Neuronal stem cell (in vitro differentiated cells): ENCODE measurements at regions not wholly inside any gene's neighbourhood (a gene's known extent, or its start where the extent isn't known, plus 50 kb on each side); places are given as distances from the start of the nearest gene placed in this dataset.

Experiments used
- DNase-seq: peaks from one replicate; pipeline ENCODE4 v3.0.0-alpha.2; 2013; ENCODE audit warnings: low spot score
- H2AFZ ChIP-seq: one replicate; pipeline ENCODE4 v1.6.1; 2013; ENCODE audit warnings: mild to moderate bottlenecking, low read length, inconsistent platforms
- H2AK5ac ChIP-seq: 2 replicates; pipeline ENCODE4 v1.6.1; 2013; ENCODE audit warnings: low read depth, mild to moderate bottlenecking, inconsistent platforms, low read length, moderate library complexity, mixed read lengths
- H2BK120ac ChIP-seq: 2 replicates; pipeline ENCODE4 v1.6.1; 2013; ENCODE audit warnings: low read depth, mild to moderate bottlenecking, inconsistent platforms, low read length, moderate library complexity, mixed read lengths
- H2BK12ac ChIP-seq: one replicate; pipeline ENCODE4 v1.6.1; 2013; ENCODE audit warnings: low read length, inconsistent platforms
- H2BK15ac ChIP-seq: 2 replicates; pipeline ENCODE4 v1.6.1; 2013; ENCODE audit warnings: mild to moderate bottlenecking, low read length, inconsistent platforms, mixed read lengths
- H2BK5ac ChIP-seq: one replicate; pipeline ENCODE4 v1.6.1; 2013; ENCODE audit warnings: inconsistent platforms, mild to moderate bottlenecking, low read length, moderate library complexity
- H3K14ac ChIP-seq: one replicate; pipeline ENCODE4 v1.6.1; 2013; ENCODE audit warnings: low read length, inconsistent platforms
- H3K18ac ChIP-seq: 2 replicates; pipeline ENCODE4 v1.6.1; 2013; ENCODE audit warnings: low read length, inconsistent platforms
- H3K23ac ChIP-seq: 2 replicates; pipeline ENCODE4 v1.6.1; 2013; ENCODE audit warnings: low read depth, mild to moderate bottlenecking, mixed read lengths, low read length, inconsistent platforms; ENCODE audit not compliant: poor library complexity
- H3K27ac ChIP-seq: replicated peaks from 3 replicates; pipeline ENCODE4 v1.5.1; 2013; ENCODE audit warnings: low read length, inconsistent platforms
- H3K27me3 ChIP-seq, 3 experiments: 2 replicates each; pipeline ENCODE4 v1.6.1; 2013; ENCODE audit warnings: low read length in 3 of 3, mild to moderate bottlenecking in 2 of 3, inconsistent platforms in 1 of 3, low read depth in 1 of 3, mixed read lengths in 1 of 3, moderate library complexity in 1 of 3; ENCODE audit not compliant: control insufficient read depth in 3 of 3, insufficient read depth in 3 of 3
- H3K36me3 ChIP-seq, 2 donors: replicated peaks in 1 of 2; 2 replicates each; pipeline ENCODE4 v1.6.1; 2013; ENCODE audit warnings: low read length in 2 of 2; ENCODE audit not compliant: control insufficient read depth in 2 of 2, insufficient read depth in 2 of 2
- H3K4ac ChIP-seq: 2 replicates; pipeline ENCODE4 v1.6.1; 2013; ENCODE audit warnings: inconsistent platforms, mild to moderate bottlenecking, low read length, moderate library complexity
- H3K4me1 ChIP-seq, 2 donors: 1 replicate in 1 of 2; 2 replicates in 1 of 2; pipeline ENCODE4 v1.6.1; 2013; ENCODE audit warnings: low read length in 2 of 2, low read depth in 1 of 2; ENCODE audit not compliant: control insufficient read depth in 2 of 2, insufficient read depth in 1 of 2
- H3K4me2 ChIP-seq: one replicate; pipeline ENCODE4 v1.6.1; 2013; ENCODE audit warnings: mild to moderate bottlenecking, low read length, inconsistent platforms; ENCODE audit not compliant: insufficient read depth, poor library complexity, severe bottlenecking
- H3K4me3 ChIP-seq, 2 donors: 2 replicates each; pipeline ENCODE4 v1.5.1; 2013; ENCODE audit warnings: low read length in 2 of 2, mild to moderate bottlenecking in 2 of 2, inconsistent platforms in 1 of 2, moderate library complexity in 1 of 2
- H3K79me1 ChIP-seq: one replicate; pipeline ENCODE4 v1.6.1; 2013; ENCODE audit warnings: low read depth, mild to moderate bottlenecking, inconsistent platforms, low read length, moderate library complexity
- H3K9ac ChIP-seq: one replicate; pipeline ENCODE4 v1.6.1; 2013; ENCODE audit warnings: mild to moderate bottlenecking, low read depth, low read length, inconsistent platforms; ENCODE audit not compliant: poor library complexity
- H3K9me3 ChIP-seq, 2 donors: replicated peaks in 1 of 2; 2 replicates each; pipeline versions ENCODE3 to v1.6.1; 2013; ENCODE audit warnings: low read length in 2 of 2, mild to moderate bottlenecking in 2 of 2, inconsistent platforms in 1 of 2, low read depth in 1 of 2, mixed read lengths in 1 of 2, moderate library complexity in 1 of 2; ENCODE audit not compliant: control insufficient read depth in 2 of 2, insufficient read depth in 1 of 2
- H4K8ac ChIP-seq: one replicate; pipeline ENCODE4 v1.6.1; 2013; ENCODE audit warnings: low read depth, mild to moderate bottlenecking, inconsistent platforms, low read length, moderate library complexity
- H4K91ac ChIP-seq: one replicate; pipeline ENCODE4 v1.6.1; 2013; ENCODE audit warnings: low read length, low read depth, mild to moderate bottlenecking, inconsistent platforms; ENCODE audit not compliant: poor library complexity
- WGBS, 2 donors: extraction: QIAGEN DNeasy Blood & Tissue Kit; methylation state at CpG; one replicate each; pipeline ENCODE4 v1.1.7; 2013; ENCODE audit warnings: missing lambda C conversion rate in 2 of 2, mixed read lengths in 1 of 2; ENCODE audit not compliant: insufficient read length in 2 of 2, insufficient replicate concordance in 1 of 2; ENCODE audit errors: extremely low coverage in 2 of 2; 5-methylcytosine and 5-hydroxymethylcytosine counted together

DNA sequence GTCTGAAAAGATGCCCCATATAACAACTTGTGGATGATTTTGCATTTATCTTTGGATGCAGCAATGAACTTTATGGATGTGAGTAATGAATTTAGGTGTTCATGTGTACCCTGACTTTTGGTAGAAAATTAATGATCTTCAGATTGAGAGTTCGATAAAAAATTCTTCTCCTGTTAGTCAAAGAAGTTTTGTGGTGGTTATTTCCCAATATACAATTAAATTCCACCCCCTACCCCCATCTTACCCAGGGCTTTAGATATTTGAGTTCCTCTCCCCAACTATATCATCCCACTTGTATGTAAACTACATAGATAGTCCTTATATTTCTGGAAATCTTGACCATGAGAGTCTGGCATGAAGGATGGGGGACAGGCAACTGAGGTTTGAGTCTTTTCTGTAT is 126.1 kb upstream of the ALDH1A3 start:
- no peaks in the 10 kb centered on the region for H3K4me1 ChIP-seq
- no peak overlapping the region for H3K27ac ChIP-seq
- WGBS, 2 donors = no CpG with 5 or more reads among the region's 1 CpG
- no peaks in the 10 kb centered on the region for H3K36me3 ChIP-seq
- H3K27me3 ChIP-seq = no peaks in the 10 kb centered on the region
- no peak overlapping the region for H3K9ac ChIP-seq
- no peak overlapping the region for H4K91ac ChIP-seq
- no peak overlapping the region for H3K23ac ChIP-seq
- no peak overlapping the region for H3K18ac ChIP-seq
- H2BK120ac ChIP-seq = no peak overlapping the region
- H3K4ac ChIP-seq = no peak overlapping the region
- H3K79me1 ChIP-seq = no peaks in the 10 kb centered on the region
- no peak overlapping the region for H4K8ac ChIP-seq
- no peak overlapping the region for H2BK15ac ChIP-seq
- H3K14ac ChIP-seq = no peak overlapping the region
- no peaks in the 10 kb centered on the region for H3K9me3 ChIP-seq
- DNase-seq = no peak
- no peak overlapping the region for H2AFZ ChIP-seq
- H2BK12ac ChIP-seq = no peak overlapping the region
- H2AK5ac ChIP-seq = no peak overlapping the region
- H3K4me2 ChIP-seq = no peak overlapping the region
- no peak overlapping the region for H2BK5ac ChIP-seq
- no peak overlapping the region for H3K4me3 ChIP-seq

DNA sequence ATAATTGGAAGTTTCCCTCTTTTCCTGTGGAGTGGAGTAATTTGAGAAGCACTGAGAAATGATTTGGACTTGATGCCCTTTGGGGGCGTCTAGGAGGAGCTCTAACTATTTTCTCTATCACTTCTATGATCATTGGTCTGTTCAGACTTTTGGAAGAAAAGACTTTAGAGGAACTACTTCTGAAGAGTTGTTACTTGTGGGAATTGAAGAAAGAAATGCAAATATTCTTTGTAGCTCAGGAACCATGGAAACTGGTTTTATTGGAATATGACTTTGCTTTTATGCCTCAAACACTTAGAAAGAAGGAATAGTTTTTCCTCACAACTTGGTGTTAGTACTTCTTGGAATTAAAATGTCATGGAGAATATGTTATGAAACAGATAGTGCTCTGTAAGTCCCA is 122.0 kb upstream of the ALDH1A3 start:
- Histone ChIP-seq H3K14ac (no peak overlapping the region), H4K8ac (no peak overlapping the region), H3K27ac (no peak overlapping the region), H3K23ac (no peak overlapping the region), H3K79me1 (no peaks in the 10 kb centered on the region), H2AK5ac (no peak overlapping the region), H3K4ac (no peak overlapping the region), H3K36me3 (no peaks in the 10 kb centered on the region), H3K9ac (no peak overlapping the region), H3K4me2 (no peak overlapping the region), H2BK120ac (no peak overlapping the region), H4K91ac (no peak overlapping the region), H3K4me3 (no peak overlapping the region), H3K9me3 (no peaks in the 10 kb centered on the region), H3K18ac (no peak overlapping the region), H2BK5ac (no peak overlapping the region), H3K27me3 (no peaks in the 10 kb centered on the region), H2BK15ac (no peak overlapping the region), H2AFZ (no peak overlapping the region), H2BK12ac (no peak overlapping the region), H3K4me1 (peaks cover 0 to 1% of the 10 kb centered on the region in 2 donors)
- no peak for DNase-seq
- WGBS, 2 donors = no CpG with 5 or more reads among the region's 1 CpG

DNA sequence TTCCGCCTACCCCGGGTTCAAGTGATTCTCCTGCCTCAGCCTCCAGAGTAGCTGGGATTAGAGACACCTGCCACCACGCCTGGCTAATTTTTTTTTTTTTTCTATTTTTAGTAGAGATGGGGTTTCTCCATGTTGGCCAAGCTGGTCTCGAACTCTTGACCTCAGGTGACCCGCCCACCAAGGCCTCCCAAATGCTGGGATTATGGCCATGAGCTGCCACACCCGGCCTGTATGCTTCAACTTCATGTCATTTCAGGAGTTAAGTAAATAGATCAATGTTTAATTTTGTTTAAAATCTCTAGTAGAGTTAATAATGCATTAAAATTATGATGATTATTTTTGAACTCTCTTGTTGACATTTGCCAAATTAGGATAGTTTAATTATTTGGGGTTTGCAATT is 121.1 kb upstream of the ALDH1A3 start:
- Histone ChIP-seq H2AK5ac (no peak overlapping the region), H3K27ac (no peak overlapping the region), H3K79me1 (no peaks in the 10 kb centered on the region), H2BK120ac (no peak overlapping the region), H3K4me3 (no peak overlapping the region), H3K27me3 (no peaks in the 10 kb centered on the region), H3K9ac (no peak overlapping the region), H3K36me3 (no peaks in the 10 kb centered on the region), H3K14ac (no peak overlapping the region), H2BK15ac (no peak overlapping the region), H2BK5ac (no peak overlapping the region), H4K8ac (no peak overlapping the region), H2AFZ (no peak overlapping the region), H2BK12ac (no peak overlapping the region), H3K9me3 (no peaks in the 10 kb centered on the region), H4K91ac (no peak overlapping the region), H3K4me1 (peaks cover 0 to 1% of the 10 kb centered on the region in 2 donors), H3K18ac (no peak overlapping the region), H3K4me2 (no peak overlapping the region), H3K23ac (no peak overlapping the region), H3K4ac (no peak overlapping the region)
- DNase-seq = no peak
- no CpG with 5 or more reads among the region's 6 CpGs for WGBS, 2 donors

- Histone ChIP-seq H3K9ac (no peak overlapping the region), H2AFZ (no peak overlapping the region), H2BK12ac (no peak overlapping the region), H3K36me3 (no peaks in the 10 kb centered on the region), H3K14ac (no peak overlapping the region), H2BK15ac (no peak overlapping the region), H3K9me3 (no peaks in the 10 kb centered on the region), H3K27me3 (no peaks in the 10 kb centered on the region), H3K27ac (no peak overlapping the region), H3K4me1 (peaks cover 0 to 1% of the 10 kb centered on the region in 2 donors), H3K23ac (no peak overlapping the region), H2BK120ac (no peak overlapping the region), H3K4ac (no peak overlapping the region), H3K79me1 (no peaks in the 10 kb centered on the region), H3K4me2 (no peak overlapping the region), H4K8ac (no peak overlapping the region), H2AK5ac (no peak overlapping the region), H2BK5ac (no peak overlapping the region), H3K18ac (no peak overlapping the region), H4K91ac (no peak overlapping the region), H3K4me3 (no peak overlapping the region)
- no CpG with 5 or more reads among the region's 6 CpGs for WGBS, 2 donors
- DNase-seq = no peak
These were observed 120.5 kb upstream of the ALDH1A3 start for GRCh38 chr15:100759106-100759505.
